GM04504 (cell line): ENCODE measurements at regions not wholly inside any gene's neighbourhood (a gene's known extent, or its start where the extent isn't known, plus 50 kb on each side); places are given as distances from the start of the nearest gene placed in this dataset.
"Not testable (repeated sequence)": the region's sequence is repeated elsewhere in the genome, so short reads cannot be mapped to it uniquely, and the experiment has no call there.

Source experiments
- DNase-seq: peaks from one replicate; pipeline ENCODE4 v3.0.0-alpha.2; 2012; ENCODE audit warnings: low read depth

- no peak for DNase-seq
Measured at GRCh38 chr11:29249713-29250112, 767.1 kb downstream of the KCNA4 start.

- no peak for DNase-seq
Measured at GRCh38 chr11:29244355-29244754, 772.5 kb downstream of the KCNA4 start.

GRCh38 chr11:29243616-29244015, 773.2 kb downstream of the KCNA4 start:
- DNase-seq: no peak

DNA sequence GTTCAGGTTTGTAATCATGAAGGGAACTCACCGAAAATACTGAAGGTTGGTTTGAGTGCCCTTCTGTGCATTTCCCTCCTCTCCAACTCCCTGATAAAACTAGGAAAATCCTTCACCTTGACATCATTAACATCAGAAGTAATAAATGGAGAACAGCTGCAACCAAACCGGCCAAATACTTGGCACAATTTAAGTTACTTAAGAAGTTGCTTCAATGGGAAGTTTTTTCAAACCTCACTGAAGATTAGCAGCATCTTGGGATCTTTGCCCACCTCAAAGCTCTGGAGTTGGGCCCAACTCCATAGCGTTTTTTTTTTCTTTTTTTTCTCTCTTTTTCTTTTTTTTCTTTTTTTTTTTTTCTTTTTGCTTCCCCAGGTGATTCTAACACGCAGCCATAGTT, 784.8 kb downstream of the KCNA4 start:
- DNase-seq: no peak

DNA sequence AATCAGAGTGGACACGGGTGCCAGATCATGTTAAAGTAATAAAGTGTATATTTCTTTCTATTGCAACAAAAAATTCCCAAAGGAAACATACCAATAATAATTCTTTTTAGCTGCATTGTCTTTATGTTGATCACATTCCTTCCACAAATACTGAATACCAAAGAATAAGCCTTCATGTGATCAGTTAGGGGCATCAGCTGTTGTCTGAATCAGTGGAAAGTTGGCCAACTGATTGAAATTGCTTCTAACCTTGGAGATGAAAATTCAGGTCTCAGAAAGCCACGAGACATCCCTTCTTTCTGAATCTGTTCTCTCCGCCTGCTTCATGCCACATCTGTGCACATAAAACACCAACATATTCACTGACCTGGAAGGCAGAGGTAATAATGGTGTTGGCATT, 785.2 kb downstream of the KCNA4 start:
- no peak for DNase-seq

GRCh38 chr11:29227811-29228210, 789.0 kb downstream of the KCNA4 start:
- no peak for DNase-seq

GRCh38 chr11:29224739-29225384, 792.0 kb downstream of the KCNA4 start:
- DNase-seq: no peak

- DNase-seq: not testable (repeated sequence)
Measured at GRCh38 chr11:29219531-29219930, 797.3 kb downstream of the KCNA4 start.

- no peak for DNase-seq
Measured at GRCh38 chr11:29217901-29218300, 798.9 kb downstream of the KCNA4 start.

DNA sequence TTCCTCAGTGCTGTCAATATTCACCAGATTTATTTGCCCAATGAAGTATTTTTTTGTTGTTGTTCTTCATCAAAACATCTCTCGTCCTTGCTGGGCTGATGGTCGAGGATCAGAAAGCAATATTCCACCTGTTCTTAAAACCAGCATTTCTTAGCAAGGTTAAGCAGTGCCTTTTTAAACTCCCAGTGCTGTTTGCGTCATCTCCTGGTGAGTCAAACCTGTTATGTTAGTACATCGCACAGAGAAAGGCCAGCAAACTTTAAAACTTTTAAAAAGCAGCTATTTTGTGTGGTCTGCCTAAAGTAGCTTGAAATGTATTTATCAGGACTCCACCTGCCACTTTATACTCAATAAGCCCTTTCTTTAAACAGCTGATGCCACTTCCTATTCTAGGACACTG, 802.0 kb downstream of the KCNA4 start:
- no peak for DNase-seq

DNA sequence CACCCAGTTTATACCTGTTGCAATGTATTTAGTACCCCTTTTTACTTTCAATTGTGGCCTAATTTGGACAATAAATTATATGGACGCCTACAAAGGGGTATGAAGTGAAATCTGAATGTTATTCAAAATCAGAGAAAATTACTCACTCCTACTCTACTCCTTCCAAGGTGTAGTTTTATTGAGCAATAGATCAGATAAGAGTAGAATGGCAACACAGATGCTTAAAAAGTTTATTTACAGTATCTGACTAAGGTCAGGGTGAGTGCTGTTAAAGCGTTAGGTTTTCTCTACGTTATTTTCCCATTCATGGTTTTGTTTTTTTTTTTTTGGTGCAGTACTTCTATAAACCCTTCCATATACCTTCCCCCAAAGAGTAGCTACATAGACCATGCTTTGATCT, 805.6 kb downstream of the KCNA4 start:
- no peak for DNase-seq

DNA sequence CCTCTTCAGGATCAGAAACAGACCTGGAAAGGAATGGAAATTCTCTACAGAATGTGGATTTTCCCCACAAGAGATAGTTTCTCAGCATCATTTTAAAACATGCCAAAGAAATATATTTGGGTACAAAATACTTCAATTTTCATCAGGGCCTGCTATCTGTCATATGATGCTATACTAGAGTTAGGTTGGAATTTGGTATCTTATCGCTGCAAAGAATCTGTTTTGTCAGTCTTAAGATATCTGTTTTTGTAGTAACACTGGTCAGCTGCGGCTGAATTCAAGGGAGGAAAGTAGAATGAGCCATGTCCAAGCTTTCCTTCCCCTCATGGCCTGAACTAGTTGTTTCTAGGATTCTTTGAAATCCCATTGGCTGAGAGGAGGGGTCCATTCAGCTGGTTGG, 806.4 kb downstream of the KCNA4 start:
- DNase-seq: no peak

DNA sequence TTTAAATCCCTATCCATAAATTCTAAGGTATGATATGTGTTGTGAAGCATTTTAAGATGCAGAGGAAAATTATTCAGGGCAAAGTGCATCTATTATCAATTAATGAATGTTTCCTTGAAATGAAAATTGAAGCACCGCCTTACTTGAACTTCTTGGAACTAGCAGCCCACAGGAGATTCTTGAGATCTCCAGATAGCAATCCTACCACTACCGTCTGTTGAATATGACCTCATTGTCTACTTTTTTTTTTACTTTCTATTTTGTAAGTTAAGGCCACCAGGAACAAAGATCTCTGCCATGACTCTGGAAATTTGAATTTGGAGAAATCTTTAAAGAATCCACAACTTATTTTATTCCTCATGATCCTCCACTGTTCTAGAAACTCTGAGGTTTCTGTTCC, 808.7 kb downstream of the KCNA4 start:
- DNase-seq: no peak

GRCh38 chr11:29200791-29201562, 815.9 kb downstream of the KCNA4 start:
- no peak for DNase-seq

DNA sequence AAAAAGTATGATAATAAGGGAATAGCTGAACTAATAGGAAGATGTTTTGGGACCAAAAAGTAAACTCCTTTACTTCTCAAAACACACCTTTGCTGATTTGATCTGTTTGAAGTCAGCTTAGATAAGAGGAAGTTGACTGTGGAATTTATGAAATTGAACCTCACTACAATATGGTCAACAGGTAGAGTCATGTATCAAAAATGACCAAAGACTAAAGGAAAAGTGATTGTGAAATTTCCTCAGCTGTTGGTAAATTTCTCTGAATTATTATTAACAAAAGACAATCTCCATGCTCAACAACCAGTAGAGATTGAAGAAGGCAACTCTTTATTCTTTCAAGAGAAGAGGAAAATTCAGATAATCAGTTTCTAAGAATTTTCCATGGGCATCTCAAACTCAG, 826.5 kb downstream of the KCNA4 start:
- DNase-seq: no peak

GRCh38 chr11:29187215-29187614, 829.6 kb downstream of the KCNA4 start:
- DNase-seq: no peak

GRCh38 chr11:29184939-29185890, 831.6 kb downstream of the KCNA4 start:
- peak; percentile 85 for DNase-seq

- DNase-seq: no peak
Measured at GRCh38 chr11:29183301-29183700, 833.5 kb downstream of the KCNA4 start.

GRCh38 chr11:29173660-29174062, 843.2 kb downstream of the KCNA4 start:
- DNase-seq: no peak

DNA sequence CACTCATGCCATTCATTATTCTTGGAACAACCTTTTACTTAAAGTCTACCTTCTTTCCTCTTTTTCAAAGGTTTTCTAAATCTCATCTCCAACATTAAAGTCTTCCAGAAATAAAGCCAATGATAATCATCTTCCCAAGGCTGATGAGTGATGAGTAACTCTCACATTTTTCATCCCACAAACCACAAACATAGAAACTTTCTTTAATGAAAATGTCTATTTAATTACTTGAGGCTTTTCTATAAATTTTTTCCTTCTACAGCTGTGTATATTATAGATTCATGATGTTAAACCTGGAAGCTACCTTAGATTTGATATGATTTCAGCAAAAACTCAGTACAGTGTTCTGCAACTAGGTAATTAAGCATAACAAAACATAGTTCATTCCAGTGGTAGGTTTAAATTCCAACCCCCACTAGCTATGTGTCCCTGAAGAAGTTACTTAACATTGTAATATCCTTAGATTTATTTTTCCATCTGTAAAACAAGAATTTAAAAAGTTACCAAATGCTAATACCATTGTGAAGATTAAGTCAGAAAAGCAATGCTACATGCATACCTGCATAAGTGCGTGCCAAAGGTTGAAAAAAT, 845.4 kb downstream of the KCNA4 start:
- DNase-seq: no peak

- DNase-seq: no peak
Measured at GRCh38 chr11:29166306-29166705, 850.5 kb downstream of the KCNA4 start.

- DNase-seq: no peak
Measured at GRCh38 chr11:29163231-29163630, 853.6 kb downstream of the KCNA4 start.
